Fibroblast of mammary gland (primary cell): ENCODE measurements at regions not wholly inside any gene's neighbourhood (a gene's known extent, or its start where the extent isn't known, plus 50 kb on each side); places are given as distances from the start of the nearest gene placed in this dataset.
A peak's percentile ranks its signal among the peaks of the same experiment; 100 is the strongest.

Experiments
- DNase-seq: peaks from one replicate; pipeline ENCODE4 v3.0.0-alpha.2; 2010; ENCODE audit warnings: low read depth
- H3K4me3 ChIP-seq: 2 replicates; pipeline ENCODE4 v1.5.1; 2011; ENCODE audit warnings: low read depth, mild to moderate bottlenecking, low read length, moderate library complexity; ENCODE audit not compliant: control insufficient read depth
- CTCF ChIP-seq: conservative IDR thresholded peaks from 2 replicates; pipeline ENCODE4 v1.5.1; 2011; ENCODE audit warnings: low read depth, low read length, inconsistent platforms; ENCODE audit not compliant: control insufficient read depth, insufficient read depth

GRCh38 chr1:105914403-105914802 is 1142.1 kb upstream of the PRMT6 start:
- H3K4me3 ChIP-seq, result no peak overlapping the region
- no peak for TF ChIP-seq CTCF
- DNase-seq, result no peak

GRCh38 chr1:105934806-105935205 is 1121.7 kb upstream of the PRMT6 start:
- DNase-seq, result no peak
- TF ChIP-seq CTCF, result no peak
- H3K4me3 ChIP-seq, result no peak overlapping the region

- no peak for DNase-seq
- H3K4me3 ChIP-seq, result no peak overlapping the region
- TF ChIP-seq CTCF, result no peak
These were observed 1091.6 kb upstream of the PRMT6 start for GRCh38 chr1:105964879-105965278.

GRCh38 chr1:105997516-105997915 is 1059.0 kb upstream of the PRMT6 start:
- TF ChIP-seq CTCF, result no peak
- DNase-seq, result no peak
- H3K4me3 ChIP-seq, result no peak overlapping the region

- H3K4me3 ChIP-seq, result no peak overlapping the region
- DNase-seq, result peak; percentile 0
- TF ChIP-seq CTCF, result peak; percentile 28
These were observed 1034.1 kb upstream of the PRMT6 start for GRCh38 chr1:106022312-106022902.

- no peak for TF ChIP-seq CTCF
- DNase-seq, result no peak
- no peak overlapping the region for H3K4me3 ChIP-seq
These were observed 1028.6 kb upstream of the PRMT6 start for GRCh38 chr1:106027871-106028270.

GRCh38 chr1:106037526-106037925 is 1018.9 kb upstream of the PRMT6 start:
- no peak for DNase-seq
- no peak for TF ChIP-seq CTCF

More at GRCh38 chr1:106037526-106037925, 1018.9 kb upstream of the PRMT6 start:
- no peak overlapping the region for H3K4me3 ChIP-seq
